NCI-H2029 (cell line): ENCODE measurements at regions not wholly inside any gene's neighbourhood (a gene's known extent, or its start where the extent isn't known, plus 50 kb on each side); places are given as distances from the start of the nearest gene placed in this dataset.

ENCODE experiments used
- DNase-seq: peaks from one replicate; lab custom pipeline; 2025; lab: John Stamatoyannopoulos, UW

- DNase-seq: no peak
These were observed 347.3 kb upstream of the CDH6 start for GRCh38 chr5:30846171-30846570.

- no peak for DNase-seq
These were observed 348.3 kb upstream of the CDH6 start for GRCh38 chr5:30845194-30845593.

GRCh38 chr5:30843541-30843940 is 349.9 kb upstream of the CDH6 start:
- DNase-seq: no peak

GRCh38 chr5:30839956-30840355 is 353.5 kb upstream of the CDH6 start:
- no peak for DNase-seq

- no peak for DNase-seq
These were observed 354.5 kb upstream of the CDH6 start for GRCh38 chr5:30838936-30839496.

GRCh38 chr5:30832519-30832918 is 361.0 kb upstream of the CDH6 start:
- DNase-seq: no peak

GRCh38 chr5:30831605-30832004 is 361.9 kb upstream of the CDH6 start:
- DNase-seq: no peak

GRCh38 chr5:30831123-30831522 is 362.4 kb upstream of the CDH6 start:
- no peak for DNase-seq

GRCh38 chr5:30811298-30811697 is 382.2 kb upstream of the CDH6 start:
- no peak for DNase-seq

- no peak for DNase-seq
These were observed 383.6 kb upstream of the CDH6 start for GRCh38 chr5:30809933-30810332.

GRCh38 chr5:30808996-30809395 is 384.5 kb upstream of the CDH6 start:
- peak; percentile 19 for DNase-seq

GRCh38 chr5:30804739-30805505 is 388.6 kb upstream of the CDH6 start:
- DNase-seq: no peak

GRCh38 chr5:30802961-30803705 is 390.4 kb upstream of the CDH6 start:
- no peak for DNase-seq

GRCh38 chr5:30781643-30782042 is 411.8 kb upstream of the CDH6 start:
- DNase-seq: no peak

- no peak for DNase-seq
These were observed 425.3 kb upstream of the CDH6 start for GRCh38 chr5:30768056-30768690.

- no peak for DNase-seq
These were observed 427.8 kb upstream of the CDH6 start for GRCh38 chr5:30765706-30766105.

GRCh38 chr5:30765227-30765626 is 428.3 kb upstream of the CDH6 start:
- DNase-seq: no peak

GRCh38 chr5:30764704-30765103 is 428.8 kb upstream of the CDH6 start:
- no peak for DNase-seq

GRCh38 chr5:30759731-30760130 is 433.8 kb upstream of the CDH6 start:
- DNase-seq: no peak

GRCh38 chr5:30752015-30752414 is 441.5 kb upstream of the CDH6 start:
- no peak for DNase-seq

- no peak for DNase-seq
These were observed 443.5 kb upstream of the CDH6 start for GRCh38 chr5:30749971-30750370.

GRCh38 chr5:30747412-30747811 is 446.1 kb upstream of the CDH6 start:
- DNase-seq: no peak

GRCh38 chr5:30736669-30737068 is 456.8 kb upstream of the CDH6 start:
- no peak for DNase-seq
